ENCODE measurements at regions not wholly inside any gene's neighbourhood (a gene's known extent, or its start where the extent isn't known, plus 50 kb on each side); places are given as distances from the start of the nearest gene placed in this dataset.

DNA sequence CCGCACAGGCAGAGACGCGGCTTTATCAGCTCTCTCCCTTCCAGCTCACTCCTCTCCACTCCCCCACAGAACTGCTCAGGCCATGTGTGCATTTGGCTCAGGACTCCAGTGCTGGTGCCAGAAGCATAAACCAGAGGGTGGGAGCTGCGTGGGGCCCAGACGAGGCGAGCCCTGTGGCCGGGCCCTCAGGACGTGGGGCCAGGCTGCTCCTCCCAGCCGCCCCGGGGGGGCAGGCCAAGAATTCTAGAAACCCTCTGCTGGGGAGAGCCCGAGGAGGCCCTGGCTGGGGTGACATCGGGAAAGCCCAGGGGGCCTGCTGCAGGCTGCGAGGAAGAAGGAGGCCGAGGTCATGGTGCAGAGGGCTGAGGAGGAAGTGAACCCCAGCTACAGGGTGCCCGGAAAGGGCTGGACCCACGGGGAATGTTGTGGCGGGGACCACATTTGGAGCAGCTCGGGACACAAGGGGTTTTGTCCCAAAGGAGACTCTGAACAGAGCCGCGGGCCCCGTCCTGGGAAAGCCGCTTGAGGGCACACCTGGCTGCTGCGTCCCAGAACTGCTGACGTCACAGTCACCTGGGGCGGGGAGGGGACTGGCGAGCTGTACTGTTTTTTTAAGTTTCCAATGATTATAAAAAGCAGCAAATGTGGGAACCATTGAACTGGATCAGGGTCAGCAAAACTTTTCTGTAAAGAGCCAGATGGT, 107.1 kb downstream of the BANF2 start (continued):
- TF ChIP-seq IRF9 (CRISPR knock-in tag; IDR thresholded peaks at IDR 0.05; ENCODE audit: borderline replicate concordance) (peak; percentile 45; the same call in 1 of the 2 replicates), ZNF160 (CRISPR knock-in tag; IDR thresholded peaks at IDR 0.05) (no peak), GABPB1 (CRISPR knock-in tag; IDR thresholded peaks at IDR 0.05) (peak; percentile 57; the same call in 1 of the 2 replicates), CTCF (CRISPR knock-in tag; IDR thresholded peaks at IDR 0.05) (peak; percentile 54), ELK4 (CRISPR knock-in tag; IDR thresholded peaks at IDR 0.05; ENCODE audit: borderline replicate concordance) (0 out of 2 replicates have a peak, but pooled peaks have one; percentile 32), ZNF225 (CRISPR knock-in tag; IDR thresholded peaks at IDR 0.05) (0 out of 2 replicates have a peak, but pooled peaks have one; percentile 65), SYNCRIP (IDR thresholded peaks at IDR 0.05; ENCODE audit: insufficient read depth, low read depth, low read length) (no peak), MTA1 (CRISPR knock-in tag; IDR thresholded peaks at IDR 0.05; ENCODE audit: borderline replicate concordance) (peak; percentile 65; the same call in 1 of the 2 replicates), BRD4 (CRISPR knock-in tag; IDR thresholded peaks at IDR 0.05) (peak; percentile 58; the same call in 1 of the 2 replicates), REPIN1 (CRISPR knock-in tag; IDR thresholded peaks at IDR 0.05; ENCODE audit: borderline replicate concordance, low read depth) (no peak), ZNF142 (CRISPR knock-in tag; IDR thresholded peaks at IDR 0.05) (0 out of 2 replicates have a peak, but pooled peaks have one; percentile 41), CREM (IDR thresholded peaks at IDR 0.05) (peak; percentile 83), CREM (CRISPR knock-in tag; IDR thresholded peaks at IDR 0.05) (no peak), PHF8 (CRISPR knock-in tag; IDR thresholded peaks at IDR 0.05) (no peak; the same call in 1 of the 2 replicates), ATF7-NPFF (CRISPR knock-in tag; IDR thresholded peaks at IDR 0.05; ENCODE audit: low read depth) (no peak), NPAS2 (CRISPR knock-in tag; IDR thresholded peaks at IDR 0.05; ENCODE audit: borderline replicate concordance) (no peak)

Measured in HepG2 (cell line).